HFFc6 (cell line): ENCODE measurements at regions not wholly inside any gene's neighbourhood (a gene's known extent, or its start where the extent isn't known, plus 50 kb on each side); places are given as distances from the start of the nearest gene placed in this dataset.

Experiments used
- DNase-seq: peaks from one replicate; pipeline ENCODE4 v3.0.0-alpha.2; 2018
- H3K27ac Mint-ChIP-seq: 2 replicates; pipeline ENCODE4 v1.8.0; 2020; ENCODE audit warnings: mild to moderate bottlenecking, mixed read lengths
- H3K27me3 Mint-ChIP-seq: 2 replicates; pipeline ENCODE4 v1.8.0; 2021; ENCODE audit warnings: mild to moderate bottlenecking, moderate library complexity, mixed read lengths; ENCODE audit not compliant: insufficient read depth
- H3K36me3 Mint-ChIP-seq: 2 replicates; pipeline ENCODE4 v1.8.0; 2021; ENCODE audit warnings: low read depth, mixed read lengths
- H3K4me1 Mint-ChIP-seq: 2 replicates; pipeline ENCODE4 v1.8.0; 2020; ENCODE audit warnings: low read depth, mixed read lengths
- H3K4me3 Mint-ChIP-seq: 2 replicates; pipeline ENCODE4 v1.8.0; 2020; ENCODE audit warnings: mild to moderate bottlenecking, moderate library complexity, mixed read lengths
- H3K9me3 Mint-ChIP-seq: 2 replicates; pipeline ENCODE4 v1.8.0; 2020; ENCODE audit warnings: mild to moderate bottlenecking, mixed read lengths
- CTCF ChIP-seq: fragments of 200-600 bp; sonication (generic); IDR thresholded peaks from 2 replicates; pipeline ENCODE4 v1.5.0; 2021; ENCODE audit warnings: antibody characterized with exemption, mild to moderate bottlenecking

GRCh38 chr2:184520441-184520840, 77.9 kb upstream of the ZNF804A start:
- TF ChIP-seq CTCF = no peak
- Mint-ChIP-seq H3K9me3 (peaks cover 11% of the 10 kb centered on the region), H3K36me3 (no peaks in the 10 kb centered on the region), H3K27me3 (no peaks in the 10 kb centered on the region), H3K4me3 (no peak overlapping the region), H3K4me1 (no peaks in the 10 kb centered on the region), H3K27ac (no peak overlapping the region)
- DNase-seq = no peak

- H3K27me3 Mint-ChIP-seq = no peaks in the 10 kb centered on the region
- no peak for TF ChIP-seq CTCF
- H3K9me3 Mint-ChIP-seq = peaks cover 35% of the 10 kb centered on the region
- no peak overlapping the region for H3K27ac Mint-ChIP-seq
- H3K36me3 Mint-ChIP-seq = no peaks in the 10 kb centered on the region
- no peak overlapping the region for H3K4me3 Mint-ChIP-seq
- no peak for DNase-seq
- H3K4me1 Mint-ChIP-seq = no peaks in the 10 kb centered on the region
Observed at GRCh38 chr2:184523732-184524131, 74.6 kb upstream of the ZNF804A start.

GRCh38 chr2:184524551-184525382, 73.6 kb upstream of the ZNF804A start:
- TF ChIP-seq CTCF = no peak
- H3K4me1 Mint-ChIP-seq = no peaks in the 10 kb centered on the region
- H3K36me3 Mint-ChIP-seq = no peaks in the 10 kb centered on the region
- H3K9me3 Mint-ChIP-seq = peaks cover 40% of the 10 kb centered on the region
- no peak overlapping the region for H3K27ac Mint-ChIP-seq
- H3K27me3 Mint-ChIP-seq = no peaks in the 10 kb centered on the region
- DNase-seq = no peak
- no peak overlapping the region for H3K4me3 Mint-ChIP-seq

GRCh38 chr2:184527058-184527457, 71.3 kb upstream of the ZNF804A start:
- H3K4me1 Mint-ChIP-seq = no peaks in the 10 kb centered on the region
- no peak for DNase-seq
- H3K4me3 Mint-ChIP-seq = no peak overlapping the region
- no peak overlapping the region for H3K27ac Mint-ChIP-seq
- peaks cover 50% of the 10 kb centered on the region for H3K9me3 Mint-ChIP-seq
- no peaks in the 10 kb centered on the region for H3K36me3 Mint-ChIP-seq
- TF ChIP-seq CTCF = no peak
- no peaks in the 10 kb centered on the region for H3K27me3 Mint-ChIP-seq

- H3K27ac Mint-ChIP-seq = no peak overlapping the region
Observed at GRCh38 chr2:184528119-184528518, 70.2 kb upstream of the ZNF804A start.

More at GRCh38 chr2:184528119-184528518, 70.2 kb upstream of the ZNF804A start:
- Mint-ChIP-seq H3K4me1 (no peaks in the 10 kb centered on the region), H3K36me3 (no peaks in the 10 kb centered on the region), H3K4me3 (no peak overlapping the region), H3K9me3 (peaks cover 50% of the 10 kb centered on the region), H3K27me3 (no peaks in the 10 kb centered on the region)
- no peak for DNase-seq
- no peak for TF ChIP-seq CTCF
